Peyer's patch (tissue), 4 donors: ENCODE measurements at regions not wholly inside any gene's neighbourhood (a gene's known extent, or its start where the extent isn't known, plus 50 kb on each side); places are given as distances from the start of the nearest gene placed in this dataset.

ENCODE experiments used
- DNase-seq, 3 donors: peaks; one replicate each; pipeline ENCODE4 v3.0.0-alpha.2; 2017 to 2019
- H3K27ac ChIP-seq, 4 donors: fragments of 200-600 bp; sonication (generic); one replicate each; pipeline ENCODE4 v1.5.1; 2016 to 2019
- H3K27me3 ChIP-seq, 2 donors: fragments of 200-600 bp; sonication (generic); one replicate each; pipeline ENCODE4 v1.5.1; 2019
- H3K36me3 ChIP-seq, 3 donors: fragments of 200-600 bp; sonication (generic); one replicate each; pipeline ENCODE4 v1.5.1; 2016 to 2019
- H3K4me1 ChIP-seq, 4 donors: fragments of 200-600 bp; sonication (generic); one replicate each; pipeline ENCODE4 v1.5.1; 2016 to 2019
- H3K4me3 ChIP-seq, 4 donors: fragments of 200-600 bp; sonication (generic); 1 replicate in 3 of 4; 2 replicates in 1 of 4; pipeline ENCODE4 v1.5.1; 2016 to 2019; ENCODE audit warnings: mild to moderate bottlenecking in 1 of 4
- H3K9me3 ChIP-seq, 4 donors: fragments of 200-600 bp; sonication (generic); one replicate each; pipeline ENCODE4 v1.5.1; 2016 to 2019; ENCODE audit warnings: mild to moderate bottlenecking in 1 of 4
- CTCF ChIP-seq, 6 experiments: fragments of 450-650 bp in 4 of 6; fragments of 200-600 bp in 2 of 6; sonication (generic) in 1 of 6; IDR thresholded peaks; one replicate each; pipeline ENCODE4 v1.5.1; 2017 to 2019; ENCODE audit warnings: antibody characterized with exemption in 6 of 6, mild to moderate bottlenecking in 3 of 6, moderate library complexity in 1 of 6
- POLR2A ChIP-seq, 2 donors: fragments of 450-650 bp; IDR thresholded peaks; one replicate each; pipeline ENCODE4 v1.5.1; 2017; ENCODE audit warnings: antibody characterized with exemption in 2 of 2, mild to moderate bottlenecking in 2 of 2, moderate library complexity in 2 of 2

- Histone ChIP-seq H3K4me3 (no peak overlapping the region), H3K27ac (peak overlapping the region in 2 of 4 donors; percentile 23 to 53), H3K36me3 (no peaks in the 10 kb centered on the region), H3K9me3 (no peaks in the 10 kb centered on the region), H3K27me3 (no peaks in the 10 kb centered on the region), H3K4me1 (no peaks in the 10 kb centered on the region)
- no peak for DNase-seq
- TF ChIP-seq POLR2A (IDR thresholded peaks at IDR 0.05) (no peak), CTCF (IDR thresholded peaks at IDR 0.05) (no peak)
Measured at GRCh38 chr14:51167587-51168214, 72.3 kb upstream of the TMX1 start.

- no peak for DNase-seq
- H3K4me3 ChIP-seq: no peak overlapping the region
- H3K27me3 ChIP-seq: no peaks in the 10 kb centered on the region
- H3K4me1 ChIP-seq: no peaks in the 10 kb centered on the region
- H3K27ac ChIP-seq: peak overlapping the region in 2 of 4 donors; percentile 23 to 53
- no peaks in the 10 kb centered on the region for H3K36me3 ChIP-seq
- no peak for TF ChIP-seq POLR2A (IDR thresholded peaks at IDR 0.05)
- TF ChIP-seq CTCF (IDR thresholded peaks at IDR 0.05): no peak
- H3K9me3 ChIP-seq: no peaks in the 10 kb centered on the region
Measured at GRCh38 chr14:51168215-51168613, 71.8 kb upstream of the TMX1 start.

- TF ChIP-seq CTCF (IDR thresholded peaks at IDR 0.05): no peak
- TF ChIP-seq POLR2A (IDR thresholded peaks at IDR 0.05): no peak
- no peaks in the 10 kb centered on the region for H3K4me1 ChIP-seq
- no peak overlapping the region for H3K27ac ChIP-seq
- H3K27me3 ChIP-seq: no peaks in the 10 kb centered on the region
- H3K9me3 ChIP-seq: no peaks in the 10 kb centered on the region
- H3K36me3 ChIP-seq: no peaks in the 10 kb centered on the region
- H3K4me3 ChIP-seq: no peak overlapping the region
- no peak for DNase-seq
Measured at GRCh38 chr14:51173863-51174262, 66.2 kb upstream of the TMX1 start.

- H3K36me3 ChIP-seq: no peaks in the 10 kb centered on the region
- TF ChIP-seq CTCF (IDR thresholded peaks at IDR 0.05): no peak
- no peak for TF ChIP-seq POLR2A (IDR thresholded peaks at IDR 0.05)
- no peak for DNase-seq
Measured at GRCh38 chr14:51176839-51177238, 63.2 kb upstream of the TMX1 start.

GRCh38 chr14:51180577-51180976 is 59.5 kb upstream of the TMX1 start:
- Histone ChIP-seq H3K36me3 (no peaks in the 10 kb centered on the region), H3K9me3 (no peaks in the 10 kb centered on the region), H3K27me3 (no peaks in the 10 kb centered on the region), H3K27ac (no peak overlapping the region), H3K4me1 (no peaks in the 10 kb centered on the region), H3K4me3 (no peak overlapping the region)
- no peak for TF ChIP-seq CTCF (IDR thresholded peaks at IDR 0.05)
- TF ChIP-seq POLR2A (IDR thresholded peaks at IDR 0.05): no peak
- DNase-seq: no peak

More at GRCh38 chr14:51176839-51177238, 63.2 kb upstream of the TMX1 start:
- no peak overlapping the region for H3K4me3 ChIP-seq
- H3K9me3 ChIP-seq: no peaks in the 10 kb centered on the region
- no peak overlapping the region for H3K27ac ChIP-seq
- H3K4me1 ChIP-seq: no peaks in the 10 kb centered on the region
- H3K27me3 ChIP-seq: no peaks in the 10 kb centered on the region

- H3K27me3 ChIP-seq: no peaks in the 10 kb centered on the region
- H3K4me3 ChIP-seq: no peak overlapping the region
- H3K27ac ChIP-seq: no peak overlapping the region
- TF ChIP-seq CTCF (IDR thresholded peaks at IDR 0.05) (no peak), POLR2A (IDR thresholded peaks at IDR 0.05) (no peak)
- no peaks in the 10 kb centered on the region for H3K4me1 ChIP-seq
- H3K9me3 ChIP-seq: no peaks in the 10 kb centered on the region
- no peak for DNase-seq
- H3K36me3 ChIP-seq: no peaks in the 10 kb centered on the region
Measured at GRCh38 chr14:51182131-51182565, 57.9 kb upstream of the TMX1 start.
